HG02798 (cell line): ENCODE measurements at regions not wholly inside any gene's neighbourhood (a gene's known extent, or its start where the extent isn't known, plus 50 kb on each side); places are given as distances from the start of the nearest gene placed in this dataset.

ENCODE experiments used
- ATAC-seq: cut with Tn5 transposase; IDR thresholded peaks from one replicate; pipeline ENCODE4 v1.9.1; 2021; ENCODE audit warnings: mild to moderate bottlenecking; ENCODE audit not compliant: unreplicated experiment, poor library complexity

- ATAC-seq, result no peak
Observed at GRCh38 chr1:229114315-229114714, 156.6 kb upstream of the RAB4A start.

- ATAC-seq, result no peak
Observed at GRCh38 chr1:229114850-229115365, 156.0 kb upstream of the RAB4A start.

- ATAC-seq, result no peak
Observed at GRCh38 chr1:229116114-229116513, 154.8 kb upstream of the RAB4A start.

- no peak for ATAC-seq
Observed at GRCh38 chr1:229117664-229118300, 153.1 kb upstream of the RAB4A start.

- ATAC-seq, result no peak
Observed at GRCh38 chr1:229118477-229119061, 152.3 kb upstream of the RAB4A start.

GRCh38 chr1:229119161-229119560 is 151.8 kb upstream of the RAB4A start:
- ATAC-seq, result no peak

GRCh38 chr1:229119876-229120275 is 151.0 kb upstream of the RAB4A start:
- no peak for ATAC-seq

- ATAC-seq, result no peak
Observed at GRCh38 chr1:229121845-229122436, 149.0 kb upstream of the RAB4A start.

GRCh38 chr1:229122606-229123005 is 148.3 kb upstream of the RAB4A start:
- ATAC-seq, result no peak

- no peak for ATAC-seq
Observed at GRCh38 chr1:229124116-229124515, 146.8 kb upstream of the RAB4A start.

- no peak for ATAC-seq
Observed at GRCh38 chr1:229124520-229125124, 146.3 kb upstream of the RAB4A start.

- no peak for ATAC-seq
Observed at GRCh38 chr1:229127301-229127700, 143.6 kb upstream of the RAB4A start.

- no peak for ATAC-seq
Observed at GRCh38 chr1:229128066-229128608, 142.8 kb upstream of the RAB4A start.

- no peak for ATAC-seq
Observed at GRCh38 chr1:229129301-229130027, 141.4 kb upstream of the RAB4A start.

GRCh38 chr1:229130028-229130668 is 140.8 kb upstream of the RAB4A start:
- ATAC-seq, result no peak

- ATAC-seq, result no peak
Observed at GRCh38 chr1:229131243-229132105, 139.4 kb upstream of the RAB4A start.

- no peak for ATAC-seq
Observed at GRCh38 chr1:229132106-229132443, 138.8 kb upstream of the RAB4A start.

GRCh38 chr1:229132706-229133105 is 138.2 kb upstream of the RAB4A start:
- no peak for ATAC-seq

GRCh38 chr1:229133151-229133550 is 137.8 kb upstream of the RAB4A start:
- no peak for ATAC-seq
